Neural cell (in vitro differentiated cells): ENCODE measurements at regions not wholly inside any gene's neighbourhood (a gene's known extent, or its start where the extent isn't known, plus 50 kb on each side); places are given as distances from the start of the nearest gene placed in this dataset.
A peak's percentile ranks its signal among the peaks of the same experiment; 100 is the strongest.

Experiments
- H2AFZ ChIP-seq: fragments of 200-600, 300-800 bp; sonication (generic), shearing (Covaris generic); 2 replicates; pipeline ENCODE4 v1.6.0; 2014; ENCODE audit warnings: low read depth, mild to moderate bottlenecking, antibody characterized with exemption, low read length, moderate library complexity
- H3F3A ChIP-seq: fragments of 200-600 bp; shearing (Covaris generic); 2 replicates; pipeline ENCODE4 v1.6.1; 2016; ENCODE audit warnings: mild to moderate bottlenecking, moderate library complexity, mixed read lengths, antibody characterized with exemption, low read length; ENCODE audit not compliant: insufficient read depth, poor library complexity, severe bottlenecking
- H3K27ac ChIP-seq: fragments of 200-600, 300-800 bp; sonication (generic), shearing (Covaris generic); 2 replicates; pipeline ENCODE4 v1.5.1; 2014; ENCODE audit warnings: mild to moderate bottlenecking, low read length, moderate library complexity
- H3K27me3 ChIP-seq: fragments of 300-800, 200-600 bp; sonication (generic), shearing (Covaris generic); 2 replicates; pipeline ENCODE4 v1.6.0; 2014; ENCODE audit warnings: mild to moderate bottlenecking, low read depth, low read length, moderate library complexity; ENCODE audit not compliant: insufficient read depth
- H3K36me3 ChIP-seq: fragments of 300-800, 200-600 bp; sonication (generic), shearing (Covaris generic); 2 replicates; pipeline ENCODE4 v1.5.1; 2014; ENCODE audit warnings: mild to moderate bottlenecking, antibody characterized with exemption, low read length, moderate library complexity; ENCODE audit not compliant: insufficient read depth
- H3K4me2 ChIP-seq: fragments of 300-800, 200-600 bp; sonication (generic), shearing (Covaris generic); 2 replicates; pipeline ENCODE4 v1.6.0; 2014; ENCODE audit warnings: mild to moderate bottlenecking, low read length
- H3K4me3 ChIP-seq: fragments of 300-800, 200-600 bp; sonication (generic), shearing (Covaris generic); 2 replicates; pipeline ENCODE4 v1.5.1; 2014; ENCODE audit warnings: mild to moderate bottlenecking, low read length, moderate library complexity
- H3K79me2 ChIP-seq: fragments of 200-600 bp; shearing (Covaris generic); replicated peaks from 2 replicates; pipeline ENCODE4 v1.6.0; 2014; ENCODE audit warnings: mild to moderate bottlenecking, low read length, moderate library complexity; ENCODE audit not compliant: insufficient read depth
- H3K9ac ChIP-seq: fragments of 300-800, 200-600 bp; sonication (generic), shearing (Covaris generic); 2 replicates; pipeline ENCODE4 v1.6.1; 2016; ENCODE audit warnings: mild to moderate bottlenecking, low read length, mixed read lengths
- H3K9me2 ChIP-seq: fragments of 200-600 bp; shearing (Covaris generic); 2 replicates; pipeline ENCODE4 v1.6.1; 2016; ENCODE audit warnings: mild to moderate bottlenecking, low read length, mixed read lengths; ENCODE audit not compliant: insufficient read depth
- H3K9me3 ChIP-seq: fragments of 200-600, 300-800 bp; sonication (generic), shearing (Covaris generic); 2 replicates; pipeline ENCODE4 v1.6.1; 2016; ENCODE audit warnings: mild to moderate bottlenecking, mixed run types, low read length, moderate library complexity, mixed read lengths
- H4K20me1 ChIP-seq: fragments of 200-600 bp; shearing (Covaris generic); 2 replicates; pipeline ENCODE4 v1.6.1; 2016; ENCODE audit warnings: mild to moderate bottlenecking, mixed run types; ENCODE audit not compliant: insufficient read depth
- EP300 ChIP-seq: fragments of 450-650 bp; conservative IDR thresholded peaks from 2 replicates; pipeline ENCODE4 v1.6.1; 2014; ENCODE audit warnings: antibody characterized with exemption, mild to moderate bottlenecking, moderate library complexity; ENCODE audit not compliant: poor library complexity, severe bottlenecking
- EZH2 ChIP-seq: fragments of 200-600, 300-800 bp; shearing (Covaris generic), sonication (generic); IDR thresholded peaks from 2 replicates; pipeline ENCODE4 v1.6.1; 2014; ENCODE audit warnings: antibody characterized with exemption, low read length, borderline replicate concordance, mild to moderate bottlenecking; ENCODE audit not compliant: insufficient read depth, poor library complexity, severe bottlenecking
- MXI1 ChIP-seq: fragments of 450-650 bp; conservative IDR thresholded peaks from 2 replicates; pipeline ENCODE4 v1.6.1; 2014; ENCODE audit warnings: antibody characterized with exemption, mild to moderate bottlenecking; ENCODE audit not compliant: poor library complexity, severe bottlenecking
- POLR2AphosphoS5 ChIP-seq: IDR thresholded peaks from 2 replicates; pipeline ENCODE4 v1.6.1; 2012
- RAD21 ChIP-seq: fragments of 450-650 bp; conservative IDR thresholded peaks from 2 replicates; pipeline ENCODE4 v1.6.1; 2014; ENCODE audit warnings: antibody characterized with exemption, mild to moderate bottlenecking, moderate library complexity
- SMC3 ChIP-seq: fragments of 450-650 bp; conservative IDR thresholded peaks from 2 replicates; pipeline ENCODE4 v1.6.1; 2014; ENCODE audit warnings: antibody characterized with exemption, mild to moderate bottlenecking, moderate library complexity; ENCODE audit not compliant: poor library complexity
- TAF1 ChIP-seq: IDR thresholded peaks from 2 replicates; pipeline ENCODE4 v1.6.1; 2012; ENCODE audit warnings: low read depth
- TF ChIP-seq, protein P1 (sequence below): fragments of 450-650 bp; IDR thresholded peaks from 2 replicates; pipeline ENCODE4 v1.5.1; 2014; ENCODE audit warnings: antibody characterized with exemption, mild to moderate bottlenecking, moderate library complexity; ENCODE audit not compliant: poor library complexity, severe bottlenecking
- TF ChIP-seq, protein P2 (sequence below): IDR thresholded peaks from 2 replicates; pipeline ENCODE4 v1.6.1; 2012; ENCODE audit warnings: borderline replicate concordance

DNA sequence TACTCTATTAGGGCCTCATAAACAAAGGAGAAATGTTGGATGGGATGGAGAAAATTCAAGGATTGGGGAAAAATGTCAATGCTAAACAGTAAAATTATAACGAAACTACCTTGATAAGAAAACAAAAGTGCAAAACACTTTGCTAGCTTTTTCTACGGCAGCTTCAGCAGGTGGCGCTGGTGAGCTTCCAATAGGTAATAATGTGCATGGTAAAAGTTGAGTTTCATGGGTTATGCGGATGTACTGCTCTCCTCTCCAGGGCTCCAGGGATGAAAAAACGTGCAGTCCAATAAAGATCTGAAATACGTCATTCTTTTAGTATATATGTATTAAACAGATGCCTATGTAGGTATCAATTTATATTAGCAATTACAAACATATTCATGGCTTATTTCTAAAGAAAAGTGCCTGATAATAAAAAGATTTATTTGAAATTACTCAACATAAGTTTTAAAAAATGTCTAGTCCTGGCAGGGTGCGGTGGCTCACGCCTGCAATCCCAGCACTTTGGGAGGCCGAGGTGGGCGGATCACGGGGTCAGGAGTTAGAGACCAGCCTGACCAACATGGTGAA lies 239.6 kb downstream of the GRXCR1 start:
- H3K79me2 ChIP-seq, result no peaks in the 10 kb centered on the region
- no peak overlapping the region for H2AFZ ChIP-seq
- no peak overlapping the region for H3K27ac ChIP-seq
- H3K9me2 ChIP-seq, result no peaks in the 10 kb centered on the region
- H3K9ac ChIP-seq, result no peak overlapping the region
- no peaks in the 10 kb centered on the region for H4K20me1 ChIP-seq
- no peaks in the 10 kb centered on the region for H3K27me3 ChIP-seq
- H3K36me3 ChIP-seq, result no peaks in the 10 kb centered on the region
- TF ChIP-seq RAD21 (peak; percentile 91), POLR2AphosphoS5 (no peak), EP300 (no peak), TAF1 (no peak), SMC3 (peak; percentile 93)
- TF ChIP-seq, protein P1, sequence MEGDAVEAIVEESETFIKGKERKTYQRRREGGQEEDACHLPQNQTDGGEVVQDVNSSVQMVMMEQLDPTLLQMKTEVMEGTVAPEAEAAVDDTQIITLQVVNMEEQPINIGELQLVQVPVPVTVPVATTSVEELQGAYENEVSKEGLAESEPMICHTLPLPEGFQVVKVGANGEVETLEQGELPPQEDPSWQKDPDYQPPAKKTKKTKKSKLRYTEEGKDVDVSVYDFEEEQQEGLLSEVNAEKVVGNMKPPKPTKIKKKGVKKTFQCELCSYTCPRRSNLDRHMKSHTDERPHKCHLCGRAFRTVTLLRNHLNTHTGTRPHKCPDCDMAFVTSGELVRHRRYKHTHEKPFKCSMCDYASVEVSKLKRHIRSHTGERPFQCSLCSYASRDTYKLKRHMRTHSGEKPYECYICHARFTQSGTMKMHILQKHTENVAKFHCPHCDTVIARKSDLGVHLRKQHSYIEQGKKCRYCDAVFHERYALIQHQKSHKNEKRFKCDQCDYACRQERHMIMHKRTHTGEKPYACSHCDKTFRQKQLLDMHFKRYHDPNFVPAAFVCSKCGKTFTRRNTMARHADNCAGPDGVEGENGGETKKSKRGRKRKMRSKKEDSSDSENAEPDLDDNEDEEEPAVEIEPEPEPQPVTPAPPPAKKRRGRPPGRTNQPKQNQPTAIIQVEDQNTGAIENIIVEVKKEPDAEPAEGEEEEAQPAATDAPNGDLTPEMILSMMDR, result peak; percentile 89
- H3K9me3 ChIP-seq, result no peaks in the 10 kb centered on the region
- no peak overlapping the region for H3K4me2 ChIP-seq
- H3K4me3 ChIP-seq, result no peak overlapping the region
- no peaks in the 10 kb centered on the region for H3F3A ChIP-seq

DNA sequence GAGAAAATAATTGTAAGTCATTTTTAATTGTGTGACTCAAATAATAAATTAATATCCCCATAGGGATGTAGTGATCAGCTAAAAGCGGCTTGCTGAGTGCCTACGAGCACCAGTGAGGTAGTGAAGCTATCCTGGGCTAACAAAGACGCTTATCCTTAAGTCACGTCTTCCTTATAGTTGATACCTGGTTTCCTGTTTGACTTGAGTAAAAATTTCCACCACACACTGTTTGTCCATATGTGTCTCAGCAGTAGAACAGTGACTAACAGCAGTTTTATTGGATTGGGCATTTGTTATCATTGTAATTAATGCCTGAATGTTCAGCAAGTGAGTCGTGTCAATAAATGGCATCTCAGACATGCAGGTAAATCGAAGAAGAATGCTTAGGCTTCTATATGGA lies 241.1 kb downstream of the GRXCR1 start:
- Histone ChIP-seq H4K20me1 (no peaks in the 10 kb centered on the region), H3K79me2 (no peaks in the 10 kb centered on the region), H3K9me3 (no peaks in the 10 kb centered on the region), H3K27me3 (no peaks in the 10 kb centered on the region), H3F3A (no peaks in the 10 kb centered on the region), H3K9ac (no peak overlapping the region), H3K27ac (no peak overlapping the region), H3K4me3 (no peak overlapping the region), H3K9me2 (no peaks in the 10 kb centered on the region), H3K4me2 (no peak overlapping the region), H2AFZ (no peak overlapping the region), H3K36me3 (no peaks in the 10 kb centered on the region)
- TF ChIP-seq EP300, result no peak
- no peak for TF ChIP-seq SMC3
- TF ChIP-seq MXI1, result no peak
- TF ChIP-seq RAD21, result no peak
- TF ChIP-seq, protein P2, sequence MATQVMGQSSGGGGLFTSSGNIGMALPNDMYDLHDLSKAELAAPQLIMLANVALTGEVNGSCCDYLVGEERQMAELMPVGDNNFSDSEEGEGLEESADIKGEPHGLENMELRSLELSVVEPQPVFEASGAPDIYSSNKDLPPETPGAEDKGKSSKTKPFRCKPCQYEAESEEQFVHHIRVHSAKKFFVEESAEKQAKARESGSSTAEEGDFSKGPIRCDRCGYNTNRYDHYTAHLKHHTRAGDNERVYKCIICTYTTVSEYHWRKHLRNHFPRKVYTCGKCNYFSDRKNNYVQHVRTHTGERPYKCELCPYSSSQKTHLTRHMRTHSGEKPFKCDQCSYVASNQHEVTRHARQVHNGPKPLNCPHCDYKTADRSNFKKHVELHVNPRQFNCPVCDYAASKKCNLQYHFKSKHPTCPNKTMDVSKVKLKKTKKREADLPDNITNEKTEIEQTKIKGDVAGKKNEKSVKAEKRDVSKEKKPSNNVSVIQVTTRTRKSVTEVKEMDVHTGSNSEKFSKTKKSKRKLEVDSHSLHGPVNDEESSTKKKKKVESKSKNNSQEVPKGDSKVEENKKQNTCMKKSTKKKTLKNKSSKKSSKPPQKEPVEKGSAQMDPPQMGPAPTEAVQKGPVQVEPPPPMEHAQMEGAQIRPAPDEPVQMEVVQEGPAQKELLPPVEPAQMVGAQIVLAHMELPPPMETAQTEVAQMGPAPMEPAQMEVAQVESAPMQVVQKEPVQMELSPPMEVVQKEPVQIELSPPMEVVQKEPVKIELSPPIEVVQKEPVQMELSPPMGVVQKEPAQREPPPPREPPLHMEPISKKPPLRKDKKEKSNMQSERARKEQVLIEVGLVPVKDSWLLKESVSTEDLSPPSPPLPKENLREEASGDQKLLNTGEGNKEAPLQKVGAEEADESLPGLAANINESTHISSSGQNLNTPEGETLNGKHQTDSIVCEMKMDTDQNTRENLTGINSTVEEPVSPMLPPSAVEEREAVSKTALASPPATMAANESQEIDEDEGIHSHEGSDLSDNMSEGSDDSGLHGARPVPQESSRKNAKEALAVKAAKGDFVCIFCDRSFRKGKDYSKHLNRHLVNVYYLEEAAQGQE, result no peak
- TF ChIP-seq TAF1, result no peak
- no peak for TF ChIP-seq POLR2AphosphoS5
- TF ChIP-seq EZH2, result no peak

DNA sequence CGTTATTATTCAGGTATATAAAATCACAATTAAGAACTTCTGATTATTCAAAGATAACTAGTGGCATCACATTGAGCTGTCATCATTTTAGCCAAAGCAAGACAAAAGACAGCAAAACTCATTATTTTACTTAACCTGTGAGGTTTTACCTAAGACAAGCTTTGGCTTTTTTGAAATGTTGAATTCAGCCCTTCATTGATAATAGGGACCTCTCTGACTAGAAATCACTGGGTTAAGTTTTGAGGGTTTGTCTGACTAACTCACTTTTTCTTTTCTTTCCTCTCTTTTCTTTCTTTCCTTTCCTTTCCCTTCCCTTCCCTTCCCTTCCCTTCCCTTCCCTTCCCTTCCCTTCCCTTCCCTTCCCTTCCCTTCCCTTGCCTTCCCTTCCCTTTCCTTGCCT lies 244.2 kb downstream of the GRXCR1 start:
- no peaks in the 10 kb centered on the region for H3F3A ChIP-seq
- TF ChIP-seq EZH2, result no peak
- TF ChIP-seq, protein P1, result no peak
- no peaks in the 10 kb centered on the region for H3K79me2 ChIP-seq
- no peak overlapping the region for H2AFZ ChIP-seq
- no peaks in the 10 kb centered on the region for H3K27me3 ChIP-seq
- H3K4me2 ChIP-seq, result no peak overlapping the region
- no peak overlapping the region for H3K27ac ChIP-seq
- H3K36me3 ChIP-seq, result no peaks in the 10 kb centered on the region
- H3K9ac ChIP-seq, result no peak overlapping the region
- H3K9me2 ChIP-seq, result no peaks in the 10 kb centered on the region
- H3K4me3 ChIP-seq, result no peak overlapping the region
- no peaks in the 10 kb centered on the region for H4K20me1 ChIP-seq
- no peaks in the 10 kb centered on the region for H3K9me3 ChIP-seq
